Activated naive CD4-positive, alpha-beta T cell treated with anti-CD3 and anti-CD28 coated beads, Interleukin-2, amount 50 U/mL, for 72 hours (primary cell): ENCODE measurements at regions not wholly inside any gene's neighbourhood (a gene's known extent, or its start where the extent isn't known, plus 50 kb on each side); places are given as distances from the start of the nearest gene placed in this dataset.
A peak's percentile ranks its signal among the peaks of the same experiment; 100 is the strongest.
"Not testable (repeated sequence)": the region's sequence is repeated elsewhere in the genome, so short reads cannot be mapped to it uniquely, and the experiment has no call there.

Experiments
- ATAC-seq, 2 donors: fragments of 150-1000 bp; cut with Tn5 transposase; 2 replicates each; pipeline ENCODE4 v1.10.0; 2021; ENCODE audit warnings: mild to moderate bottlenecking in 2 of 2, moderate library complexity in 2 of 2
- DNase-seq, 2 donors: peaks; one replicate each; pipeline ENCODE4 v3.0.0; 2021 to 2022; ENCODE audit warnings: low spot score in 2 of 2
- H3K27ac Mint-ChIP-seq, 2 donors: one replicate each; pipeline ENCODE4 v1.8.0; 2022; ENCODE audit warnings: mild to moderate bottlenecking in 2 of 2, mixed read lengths in 2 of 2
- H3K36me3 Mint-ChIP-seq, 2 donors: one replicate each; pipeline ENCODE4 v1.8.0; 2022; ENCODE audit warnings: mixed read lengths in 2 of 2
- H3K9me3 Mint-ChIP-seq, 2 donors: one replicate each; pipeline ENCODE4 v1.8.0; 2022; ENCODE audit warnings: mixed read lengths in 2 of 2

- Mint-ChIP-seq H3K27ac (no peak overlapping the region), H3K36me3 (no peaks in the 10 kb centered on the region), H3K9me3 (no peaks in the 10 kb centered on the region)
- DNase-seq (no peak), ATAC-seq (no peak)
These were observed 298.8 kb upstream of the DSEL start for GRCh38 chr18:67815280-67815679.

DNA sequence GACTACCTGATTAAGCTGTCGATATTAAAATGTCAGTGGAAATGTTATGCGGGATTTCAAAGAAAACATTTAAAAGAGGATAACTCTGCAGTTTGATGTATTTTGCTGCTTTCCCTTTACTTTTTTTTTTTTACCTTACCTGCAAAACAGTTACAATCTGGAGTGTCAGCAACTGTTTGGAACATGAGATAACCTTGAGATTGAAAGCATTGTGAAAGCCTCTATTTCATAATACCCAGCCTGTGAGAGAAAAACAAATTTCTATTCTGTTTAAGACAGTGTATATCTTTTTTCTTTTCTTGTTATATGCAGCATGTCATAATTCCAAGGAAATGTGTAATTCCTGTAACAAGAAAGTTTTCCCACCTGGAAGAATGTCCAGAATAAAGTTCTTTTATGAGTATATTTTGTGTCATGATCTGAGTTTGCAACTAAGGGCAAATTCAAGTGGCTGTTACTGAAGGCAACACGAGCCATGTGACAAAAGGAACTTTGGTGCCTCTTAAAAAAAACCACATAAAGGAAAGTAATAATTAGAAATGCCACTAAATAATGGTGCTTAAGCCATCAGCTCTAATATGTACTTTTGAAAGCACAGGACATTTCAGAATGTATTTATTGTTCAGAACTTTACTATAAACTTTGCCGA, 297.0 kb upstream of the DSEL start:
- Mint-ChIP-seq H3K27ac (no peak overlapping the region), H3K9me3 (no peaks in the 10 kb centered on the region), H3K36me3 (no peaks in the 10 kb centered on the region)
- ATAC-seq (no peak), DNase-seq (no peak)

- peaks cover 0 to 3% of the 10 kb centered on the region in 2 donors for H3K9me3 Mint-ChIP-seq
These were observed 288.7 kb upstream of the DSEL start for GRCh38 chr18:67805261-67805660.

GRCh38 chr18:67794521-67794920, 278.0 kb upstream of the DSEL start:
- Mint-ChIP-seq H3K36me3 (no peaks in the 10 kb centered on the region), H3K9me3 (peaks cover 0 to 1% of the 10 kb centered on the region in 2 donors), H3K27ac (no peak overlapping the region)
- ATAC-seq, result no peak
- no peak for DNase-seq

More at GRCh38 chr18:67805261-67805660, 288.7 kb upstream of the DSEL start:
- no peak for DNase-seq
- Mint-ChIP-seq H3K27ac (no peak overlapping the region), H3K36me3 (no peaks in the 10 kb centered on the region)
- no peak for ATAC-seq

DNA sequence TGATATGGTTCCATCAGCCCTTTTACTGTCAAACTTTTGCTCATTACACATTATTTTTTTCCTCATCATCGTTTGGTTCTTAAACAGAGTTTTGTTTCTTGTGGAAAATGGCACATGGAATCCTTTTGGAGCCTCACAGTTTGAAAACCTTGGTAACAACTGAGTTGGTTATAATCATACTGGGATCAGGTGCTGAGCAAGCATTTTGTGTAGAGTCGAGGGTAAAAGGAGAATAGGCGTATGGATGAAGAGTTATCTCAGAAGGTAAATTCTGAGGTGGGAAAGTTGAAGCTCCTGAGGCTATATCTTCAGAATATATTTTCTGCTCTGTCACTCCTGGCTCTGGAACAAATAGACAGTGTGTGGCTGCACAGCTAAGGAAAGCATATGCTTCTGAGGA, 274.0 kb upstream of the DSEL start:
- ATAC-seq, result no peak
- DNase-seq, result no peak
- peaks cover 0 to 4% of the 10 kb centered on the region in 2 donors for H3K9me3 Mint-ChIP-seq
- no peaks in the 10 kb centered on the region for H3K36me3 Mint-ChIP-seq
- H3K27ac Mint-ChIP-seq, result no peak overlapping the region

GRCh38 chr18:67789165-67789545, 272.6 kb upstream of the DSEL start:
- H3K9me3 Mint-ChIP-seq, result peaks cover 0 to 4% of the 10 kb centered on the region in 2 donors

GRCh38 chr18:67788310-67789164, 272.0 kb upstream of the DSEL start:
- DNase-seq, result no peak
- Mint-ChIP-seq H3K9me3 (peaks cover 0 to 4% of the 10 kb centered on the region in 2 donors), H3K36me3 (no peaks in the 10 kb centered on the region), H3K27ac (no peak overlapping the region)
- ATAC-seq, result no peak

More at GRCh38 chr18:67789165-67789545, 272.6 kb upstream of the DSEL start:
- no peak overlapping the region for H3K27ac Mint-ChIP-seq
- no peaks in the 10 kb centered on the region for H3K36me3 Mint-ChIP-seq
- no peak for DNase-seq
- no peak for ATAC-seq

DNA sequence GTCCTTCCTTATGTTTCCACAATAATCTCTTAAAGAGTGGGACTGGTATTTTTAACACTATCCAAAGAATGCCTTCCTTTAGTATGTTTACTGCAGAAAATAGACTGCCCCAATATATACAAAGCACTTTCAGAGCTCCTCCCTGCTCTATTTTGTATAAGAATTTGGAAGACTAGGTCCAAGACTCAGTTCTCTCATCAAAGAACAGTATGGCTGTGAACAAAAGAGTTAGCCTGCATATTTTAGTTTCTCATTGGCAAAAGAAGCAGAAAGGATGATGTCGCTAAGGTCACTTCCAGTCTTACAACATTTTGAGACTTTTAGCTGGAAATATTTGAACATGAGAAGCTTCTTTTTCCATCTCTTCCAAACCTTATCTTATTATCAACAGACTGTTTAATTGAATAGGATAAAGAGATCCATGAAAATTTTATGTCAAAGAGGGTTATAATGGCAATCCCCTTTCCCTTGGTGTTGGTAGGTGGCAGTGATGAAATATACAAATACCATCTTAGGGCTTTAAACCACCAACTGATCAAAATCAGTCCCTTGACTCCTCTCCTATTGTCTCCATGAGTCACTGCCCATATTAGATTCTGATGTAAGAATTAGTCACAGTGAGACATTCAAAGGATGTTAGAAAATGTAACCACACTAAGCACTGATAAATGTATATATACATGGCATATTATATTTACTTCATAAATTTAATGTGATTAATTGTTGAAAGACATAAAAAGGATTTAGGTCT, 266.9 kb upstream of the DSEL start:
- DNase-seq (no peak), ATAC-seq (peak; percentile 45 to 81)
- Mint-ChIP-seq H3K9me3 (no peaks in the 10 kb centered on the region), H3K27ac (no peak overlapping the region), H3K36me3 (no peaks in the 10 kb centered on the region)

DNA sequence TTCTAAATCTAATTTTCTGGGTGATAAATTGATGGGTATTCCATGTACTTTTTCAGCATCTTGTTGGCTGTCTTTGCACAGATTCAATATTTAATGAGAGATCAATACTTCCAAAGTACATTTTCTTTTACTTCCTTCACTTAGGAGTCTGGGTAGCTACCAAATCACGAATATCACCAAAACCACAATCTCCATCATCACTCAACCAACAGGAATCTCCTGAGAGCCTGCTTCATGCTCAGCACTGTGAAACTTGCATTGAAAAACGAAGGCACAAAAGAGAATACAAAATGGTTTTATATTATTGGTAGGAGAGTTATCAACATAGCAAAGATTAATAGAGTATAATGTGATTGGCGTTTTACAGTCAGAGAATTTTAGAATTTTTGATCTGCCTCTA, 261.5 kb upstream of the DSEL start:
- H3K9me3 Mint-ChIP-seq, result no peaks in the 10 kb centered on the region
- no peaks in the 10 kb centered on the region for H3K36me3 Mint-ChIP-seq

GRCh38 chr18:67776929-67777328, 260.4 kb upstream of the DSEL start:
- Mint-ChIP-seq H3K36me3 (no peaks in the 10 kb centered on the region), H3K27ac (no peak overlapping the region), H3K9me3 (no peaks in the 10 kb centered on the region)
- DNase-seq (no peak), ATAC-seq (no peak)

More for the DNA sequence above, 261.5 kb upstream of the DSEL start:
- DNase-seq, result no peak
- no peak for ATAC-seq
- H3K27ac Mint-ChIP-seq, result no peak overlapping the region

- H3K36me3 Mint-ChIP-seq, result no peaks in the 10 kb centered on the region
- no peak overlapping the region for H3K27ac Mint-ChIP-seq
- H3K9me3 Mint-ChIP-seq, result no peaks in the 10 kb centered on the region
- ATAC-seq, result no peak
- DNase-seq, result no peak
These were observed 254.8 kb upstream of the DSEL start for GRCh38 chr18:67771271-67771670.

DNA sequence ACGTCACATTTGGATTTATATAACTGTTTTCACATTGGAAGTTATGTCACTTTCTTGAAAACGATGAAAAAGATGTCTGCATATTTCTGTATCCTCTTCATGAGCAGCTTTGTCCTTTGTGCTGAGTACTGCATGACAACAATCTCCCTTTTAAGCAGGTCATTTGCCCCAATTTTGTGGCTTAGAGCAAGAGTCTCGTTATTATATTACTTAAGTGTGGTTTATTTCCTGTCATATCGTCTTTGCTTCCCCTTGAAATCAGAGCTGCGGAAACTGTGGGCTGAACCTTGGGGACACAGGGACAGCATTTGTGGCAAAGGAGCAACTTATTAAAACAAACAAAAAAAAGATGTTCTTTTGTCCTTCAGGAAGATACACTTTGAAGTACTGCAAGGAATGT, 254.0 kb upstream of the DSEL start:
- DNase-seq (no peak), ATAC-seq (no peak)
- no peaks in the 10 kb centered on the region for H3K36me3 Mint-ChIP-seq
- no peak overlapping the region for H3K27ac Mint-ChIP-seq
- no peaks in the 10 kb centered on the region for H3K9me3 Mint-ChIP-seq

GRCh38 chr18:67766930-67767329, 250.4 kb upstream of the DSEL start:
- ATAC-seq (peak in 1 of 2 donors; percentile 20), DNase-seq (no peak)
- H3K9me3 Mint-ChIP-seq, result no peaks in the 10 kb centered on the region
- no peaks in the 10 kb centered on the region for H3K36me3 Mint-ChIP-seq
- H3K27ac Mint-ChIP-seq, result no peak overlapping the region

- ATAC-seq, H3K27ac Mint-ChIP-seq, H3K9me3 Mint-ChIP-seq, H3K36me3 Mint-ChIP-seq, DNase-seq: not testable (repeated sequence)
These were observed 235.7 kb upstream of the DSEL start for GRCh38 chr18:67752211-67752610.

DNA sequence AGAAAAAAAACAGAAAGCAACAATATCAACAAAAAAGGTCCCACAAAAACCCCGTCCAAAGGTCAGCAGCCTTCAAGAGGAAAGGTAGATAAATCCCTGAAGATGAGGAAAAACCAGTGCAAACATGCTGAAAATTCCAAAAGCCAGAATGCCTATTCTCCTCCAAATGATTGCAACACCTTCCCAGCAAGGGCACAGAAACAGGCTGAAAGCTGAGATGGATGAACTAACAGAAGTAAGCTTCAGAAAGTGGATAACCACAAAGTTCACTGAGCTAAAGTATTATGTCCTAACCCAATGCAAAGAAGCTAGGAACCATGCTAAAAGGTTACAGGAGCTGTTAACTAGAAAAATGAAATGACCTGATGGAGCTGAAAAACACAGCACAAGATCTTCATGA, 226.4 kb upstream of the DSEL start:
- H3K36me3 Mint-ChIP-seq, result peaks cover 0 to 22% of the 10 kb centered on the region in 2 donors
- H3K9me3 Mint-ChIP-seq, result peaks cover 11 to 26% of the 10 kb centered on the region in 2 donors
- ATAC-seq, result no peak
- DNase-seq, result no peak
- H3K27ac Mint-ChIP-seq, result no peak overlapping the region

DNA sequence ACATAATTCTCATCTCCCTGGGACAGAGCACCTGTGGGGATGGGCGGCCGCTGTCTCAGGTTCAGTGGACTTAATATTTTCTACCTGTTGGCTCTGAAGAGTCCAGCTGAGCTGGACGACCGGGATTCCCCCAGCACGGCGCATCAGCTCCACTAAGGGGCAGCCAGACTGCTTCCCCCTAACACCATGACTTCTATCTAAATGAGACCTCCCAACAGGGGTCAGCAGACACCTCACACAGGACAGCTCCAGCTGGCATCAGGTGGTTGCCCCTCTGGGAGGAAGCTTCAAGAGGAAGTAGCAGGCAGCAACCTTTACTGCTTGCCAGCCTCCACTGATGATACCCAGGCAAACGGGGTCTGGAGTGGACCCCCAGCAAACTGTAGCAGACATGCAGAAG, 226.0 kb upstream of the DSEL start:
- DNase-seq, result no peak
- ATAC-seq, result no peak
- H3K27ac Mint-ChIP-seq, result no peak overlapping the region
- H3K9me3 Mint-ChIP-seq, result peaks cover 11 to 25% of the 10 kb centered on the region in 2 donors
- peaks cover 0 to 22% of the 10 kb centered on the region in 2 donors for H3K36me3 Mint-ChIP-seq

- Mint-ChIP-seq H3K36me3 (no peaks in the 10 kb centered on the region), H3K9me3 (peaks cover 3% of the 10 kb centered on the region in 2 donors), H3K27ac (no peak overlapping the region)
- no peak for DNase-seq
- ATAC-seq, result no peak
These were observed 219.0 kb upstream of the DSEL start for GRCh38 chr18:67735506-67735905.
